D721Med (cell line): ENCODE measurements at regions not wholly inside any gene's neighbourhood (a gene's known extent, or its start where the extent isn't known, plus 50 kb on each side); places are given as distances from the start of the nearest gene placed in this dataset.

Experiments
- DNase-seq: peaks from one replicate; pipeline ENCODE4 v3.0.0; 2011; ENCODE audit warnings: low spot score; ENCODE audit not compliant: insufficient read length
- FAIRE-seq: peaks from 2 replicates; lab custom pipeline; 2011; peaks lifted over from hg19 to GRCh38; lab: Jason Lieb, UNC
- TF ChIP-seq, protein P1 (sequence below): IDR thresholded peaks from 2 replicates; pipeline ENCODE4 v1.5.1; 2012; ENCODE audit warnings: mild to moderate bottlenecking, control low read depth; ENCODE audit not compliant: insufficient read depth; ENCODE audit errors: missing control alignments

DNA sequence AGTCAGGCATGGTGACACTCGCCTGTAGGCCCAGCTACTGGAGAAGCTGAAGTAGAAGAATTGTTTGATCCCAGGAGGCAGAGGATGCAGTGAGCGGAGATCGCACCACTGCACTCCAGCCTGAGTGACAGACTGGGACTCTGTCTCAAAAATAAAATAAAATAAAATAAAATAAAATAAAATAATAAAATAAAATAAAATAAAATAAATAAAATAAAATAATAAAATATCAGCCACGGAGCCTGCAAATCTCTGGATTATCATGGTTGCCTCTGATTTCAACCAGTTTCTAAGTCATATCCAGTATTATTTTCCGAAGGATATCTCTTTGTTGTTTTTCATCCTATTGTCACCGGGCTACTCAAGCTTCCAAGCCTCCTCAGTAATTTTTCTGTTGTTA lies 51.7 kb upstream of the FZD8 start:
- DNase-seq, result no peak
- FAIRE-seq, result no peak
- TF ChIP-seq, protein P1, sequence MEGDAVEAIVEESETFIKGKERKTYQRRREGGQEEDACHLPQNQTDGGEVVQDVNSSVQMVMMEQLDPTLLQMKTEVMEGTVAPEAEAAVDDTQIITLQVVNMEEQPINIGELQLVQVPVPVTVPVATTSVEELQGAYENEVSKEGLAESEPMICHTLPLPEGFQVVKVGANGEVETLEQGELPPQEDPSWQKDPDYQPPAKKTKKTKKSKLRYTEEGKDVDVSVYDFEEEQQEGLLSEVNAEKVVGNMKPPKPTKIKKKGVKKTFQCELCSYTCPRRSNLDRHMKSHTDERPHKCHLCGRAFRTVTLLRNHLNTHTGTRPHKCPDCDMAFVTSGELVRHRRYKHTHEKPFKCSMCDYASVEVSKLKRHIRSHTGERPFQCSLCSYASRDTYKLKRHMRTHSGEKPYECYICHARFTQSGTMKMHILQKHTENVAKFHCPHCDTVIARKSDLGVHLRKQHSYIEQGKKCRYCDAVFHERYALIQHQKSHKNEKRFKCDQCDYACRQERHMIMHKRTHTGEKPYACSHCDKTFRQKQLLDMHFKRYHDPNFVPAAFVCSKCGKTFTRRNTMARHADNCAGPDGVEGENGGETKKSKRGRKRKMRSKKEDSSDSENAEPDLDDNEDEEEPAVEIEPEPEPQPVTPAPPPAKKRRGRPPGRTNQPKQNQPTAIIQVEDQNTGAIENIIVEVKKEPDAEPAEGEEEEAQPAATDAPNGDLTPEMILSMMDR, result no peak
